Stimulated activated CD8-positive, alpha-beta memory T cell treated with anti-CD3 and anti-CD28 coated beads, Interleukin-7, amount 100 ng/mL, for 1 hour (primary cell): ENCODE measurements at regions not wholly inside any gene's neighbourhood (a gene's known extent, or its start where the extent isn't known, plus 50 kb on each side); places are given as distances from the start of the nearest gene placed in this dataset.

ENCODE experiments used
- DNase-seq, 2 donors: peaks; one replicate each; pipeline ENCODE4 v3.0.0-alpha.2; 2020; ENCODE audit warnings: low read depth in 2 of 2

GRCh38 chr10:14468023-14468441 is 137.3 kb upstream of the FRMD4A start:
- DNase-seq, result no peak

GRCh38 chr10:14466257-14466656 is 135.5 kb upstream of the FRMD4A start:
- DNase-seq, result no peak

GRCh38 chr10:14460447-14460846 is 129.7 kb upstream of the FRMD4A start:
- DNase-seq, result no peak

- DNase-seq, result no peak
Observed at GRCh38 chr10:14459665-14460064, 128.9 kb upstream of the FRMD4A start.

- no peak for DNase-seq
Observed at GRCh38 chr10:14456870-14457266, 126.1 kb upstream of the FRMD4A start.

- no peak for DNase-seq
Observed at GRCh38 chr10:14456218-14456869, 125.6 kb upstream of the FRMD4A start.

GRCh38 chr10:14454629-14455028 is 123.9 kb upstream of the FRMD4A start:
- no peak for DNase-seq

- DNase-seq, result no peak
Observed at GRCh38 chr10:14454206-14454605, 123.5 kb upstream of the FRMD4A start.

GRCh38 chr10:14453593-14453992 is 122.9 kb upstream of the FRMD4A start:
- DNase-seq, result no peak

- no peak for DNase-seq
Observed at GRCh38 chr10:14451341-14451740, 120.6 kb upstream of the FRMD4A start.

- no peak for DNase-seq
Observed at GRCh38 chr10:14450041-14450491, 119.3 kb upstream of the FRMD4A start.

- no peak for DNase-seq
Observed at GRCh38 chr10:14449293-14449815, 118.6 kb upstream of the FRMD4A start.

GRCh38 chr10:14448197-14448990 is 117.7 kb upstream of the FRMD4A start:
- DNase-seq, result no peak

- no peak for DNase-seq
Observed at GRCh38 chr10:14447094-14447839, 116.5 kb upstream of the FRMD4A start.

- no peak for DNase-seq
Observed at GRCh38 chr10:14439451-14440259, 108.9 kb upstream of the FRMD4A start.

GRCh38 chr10:14438576-14438975 is 107.9 kb upstream of the FRMD4A start:
- no peak for DNase-seq

- DNase-seq, result no peak
Observed at GRCh38 chr10:14438057-14438456, 107.3 kb upstream of the FRMD4A start.

- no peak for DNase-seq
Observed at GRCh38 chr10:14435976-14436632, 105.4 kb upstream of the FRMD4A start.

- DNase-seq, result no peak
Observed at GRCh38 chr10:14433147-14433546, 102.4 kb upstream of the FRMD4A start.

- DNase-seq, result no peak
Observed at GRCh38 chr10:14431868-14432267, 101.1 kb upstream of the FRMD4A start.
